ENCODE measurements at regions not wholly inside any gene's neighbourhood (a gene's known extent, or its start where the extent isn't known, plus 50 kb on each side); places are given as distances from the start of the nearest gene placed in this dataset.

DNA sequence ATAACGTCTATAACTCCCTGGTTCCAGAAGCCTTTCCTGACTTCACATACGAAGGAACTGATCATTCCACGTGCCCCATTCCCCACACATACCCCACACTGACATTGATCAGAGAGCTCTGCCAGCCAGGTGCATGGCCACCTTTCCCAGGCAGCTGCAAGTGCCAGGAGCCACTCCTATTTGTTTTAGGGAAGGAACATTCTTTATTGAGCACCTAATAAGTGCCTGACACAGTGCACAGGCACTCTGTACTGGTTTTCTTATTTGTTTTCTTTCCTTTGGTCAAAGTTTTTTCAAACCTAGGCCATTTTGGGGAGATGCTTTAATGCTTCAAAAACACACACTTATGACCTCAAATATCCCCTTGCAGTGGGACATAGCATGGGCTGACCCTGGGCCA lies 50.0 kb downstream of the PITPNM2 start:
- DNase-seq (ENCODE audit: low read depth): no peak

DNA sequence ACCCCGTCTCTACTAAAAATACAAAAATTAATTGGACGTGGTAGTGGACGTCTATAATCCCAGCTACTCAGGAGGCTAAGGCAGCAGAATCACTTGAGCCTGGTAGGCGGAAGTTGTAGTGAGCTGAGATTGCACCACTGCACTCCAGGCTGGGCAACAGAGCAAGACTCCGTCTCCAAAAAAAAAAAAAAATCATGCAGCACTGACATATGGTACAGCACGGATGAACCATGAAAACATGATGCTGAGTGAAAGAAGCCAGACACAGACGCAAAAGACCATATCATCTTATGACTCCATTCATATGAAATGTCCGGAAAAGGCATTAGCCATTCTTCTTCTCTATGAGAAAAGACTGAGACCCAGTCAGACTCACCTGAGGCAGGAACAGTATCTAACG lies 50.4 kb downstream of the PITPNM2 start:
- no peak for DNase-seq (ENCODE audit: low read depth)

GRCh38 chr12:123099560-123100192 lies 51.2 kb downstream of the PITPNM2 start:
- no peak for DNase-seq (ENCODE audit: low read depth)

DNA sequence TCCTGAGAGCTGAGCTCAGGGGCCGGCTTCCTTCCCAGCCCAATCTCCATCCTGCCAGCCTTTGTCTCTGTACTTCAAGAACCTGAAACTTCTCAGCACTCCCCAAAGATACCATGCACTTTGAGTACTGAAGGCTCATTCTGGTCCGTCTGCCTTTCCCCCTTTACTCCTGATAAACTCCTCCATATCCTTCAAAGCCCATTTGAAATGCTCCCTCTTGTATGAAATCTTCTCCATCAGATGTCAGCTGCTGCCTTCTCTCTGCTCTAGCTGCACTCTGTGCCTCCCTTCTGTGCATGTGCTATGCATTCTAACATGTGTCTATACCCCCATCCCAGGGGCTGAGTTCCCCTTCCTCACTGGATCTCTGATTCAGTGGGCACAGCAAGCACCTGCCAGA lies 52.1 kb downstream of the PITPNM2 start:
- no peak for DNase-seq (ENCODE audit: low read depth)

DNA sequence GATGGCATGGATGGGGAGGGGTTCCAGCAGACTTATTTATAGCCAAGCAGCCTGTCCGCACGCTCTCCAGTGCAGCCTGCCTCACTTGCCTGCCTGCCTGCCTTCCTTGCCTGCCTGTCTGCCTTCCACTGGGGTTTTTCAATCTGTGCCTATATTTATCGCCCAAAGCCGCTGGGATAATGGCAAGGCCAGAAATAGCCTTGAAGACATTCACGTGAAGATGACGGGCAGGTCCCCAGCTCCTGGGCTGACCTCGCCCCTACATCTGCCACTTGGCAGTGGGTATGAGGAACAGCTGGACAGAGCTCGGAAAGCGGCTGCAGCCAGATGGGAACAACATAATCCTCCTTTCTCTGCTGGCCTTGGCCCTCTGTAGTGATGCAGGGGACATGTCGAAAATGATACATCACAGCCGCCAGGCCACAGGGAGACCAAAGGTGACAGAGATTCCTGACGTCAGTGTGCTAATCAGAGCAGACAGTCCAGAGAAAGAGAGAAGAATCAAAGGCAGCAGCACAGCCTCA lies 53.3 kb downstream of the PITPNM2 start:
- DNase-seq (ENCODE audit: low read depth): no peak

GRCh38 chr12:123096741-123097140 lies 54.1 kb downstream of the PITPNM2 start:
- DNase-seq (ENCODE audit: low read depth): no peak

DNA sequence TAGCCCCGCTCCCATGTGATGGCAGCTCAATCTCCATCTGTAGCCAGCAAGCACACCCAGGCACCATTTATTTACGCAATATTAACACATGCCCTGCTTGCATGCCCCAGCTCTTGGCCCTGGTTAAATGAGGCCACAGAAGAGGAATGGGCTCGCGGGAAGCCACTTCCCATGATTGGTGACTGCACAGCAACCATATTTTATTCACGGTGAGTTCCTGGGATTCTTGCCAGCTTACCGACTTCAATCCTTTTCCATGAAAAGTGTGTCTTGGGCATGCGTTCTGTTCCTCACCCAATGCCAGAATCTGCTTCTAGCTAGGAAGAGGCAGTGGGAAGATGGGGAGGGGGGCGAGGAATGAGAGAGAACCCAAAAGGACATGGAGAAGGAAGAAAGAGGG lies 54.7 kb downstream of the PITPNM2 start:
- DNase-seq (ENCODE audit: low read depth): no peak

DNA sequence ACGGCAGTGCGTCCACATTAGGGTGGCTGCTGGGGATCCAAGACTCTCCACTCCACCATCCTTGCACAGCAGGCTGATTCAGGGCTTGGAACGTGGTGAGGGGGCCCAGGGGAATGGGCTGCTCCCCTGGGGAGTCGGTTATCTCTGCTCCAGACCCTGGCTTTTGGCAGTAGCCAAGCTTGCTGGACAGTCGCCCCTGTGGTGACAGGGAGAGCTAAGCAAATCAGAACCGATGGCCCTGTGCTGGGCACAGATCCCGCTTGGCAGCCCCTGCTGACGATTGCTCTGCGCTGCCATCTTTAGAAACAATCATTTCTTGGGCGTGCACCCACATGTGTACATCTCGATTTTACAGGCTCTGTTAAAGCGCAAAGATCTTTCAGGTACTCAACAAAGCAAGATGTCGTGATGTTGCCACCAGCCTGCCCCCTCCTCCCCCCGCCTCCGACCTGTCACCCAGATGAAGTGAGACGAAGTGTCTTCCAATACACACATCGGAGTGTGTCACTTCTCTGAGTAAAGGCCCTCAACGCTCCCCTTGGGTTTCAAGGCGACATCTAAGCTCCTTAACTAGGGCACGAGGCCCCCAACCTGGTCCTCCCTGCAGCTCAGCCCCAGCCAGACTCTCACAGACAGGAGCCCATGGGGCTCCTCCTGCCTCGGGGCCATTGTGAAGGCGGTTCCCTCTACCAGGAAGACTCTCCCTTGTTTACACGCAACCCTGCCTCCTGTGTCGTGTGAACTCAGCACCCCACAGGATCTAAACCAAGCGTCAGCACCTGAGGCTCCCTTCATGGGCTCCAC lies 55.6 kb downstream of the PITPNM2 start:
- DNase-seq (ENCODE audit: low read depth): no peak

GRCh38 chr12:123094349-123095077 lies 56.4 kb downstream of the PITPNM2 start:
- DNase-seq (ENCODE audit: low read depth): peak; percentile 94

- no peak for DNase-seq (ENCODE audit: low read depth)
Observed at GRCh38 chr12:123092866-123093265, 58.0 kb downstream of the PITPNM2 start.

- no peak for DNase-seq (ENCODE audit: low read depth)
Observed at GRCh38 chr12:123091230-123092150, 59.4 kb downstream of the PITPNM2 start.

DNA sequence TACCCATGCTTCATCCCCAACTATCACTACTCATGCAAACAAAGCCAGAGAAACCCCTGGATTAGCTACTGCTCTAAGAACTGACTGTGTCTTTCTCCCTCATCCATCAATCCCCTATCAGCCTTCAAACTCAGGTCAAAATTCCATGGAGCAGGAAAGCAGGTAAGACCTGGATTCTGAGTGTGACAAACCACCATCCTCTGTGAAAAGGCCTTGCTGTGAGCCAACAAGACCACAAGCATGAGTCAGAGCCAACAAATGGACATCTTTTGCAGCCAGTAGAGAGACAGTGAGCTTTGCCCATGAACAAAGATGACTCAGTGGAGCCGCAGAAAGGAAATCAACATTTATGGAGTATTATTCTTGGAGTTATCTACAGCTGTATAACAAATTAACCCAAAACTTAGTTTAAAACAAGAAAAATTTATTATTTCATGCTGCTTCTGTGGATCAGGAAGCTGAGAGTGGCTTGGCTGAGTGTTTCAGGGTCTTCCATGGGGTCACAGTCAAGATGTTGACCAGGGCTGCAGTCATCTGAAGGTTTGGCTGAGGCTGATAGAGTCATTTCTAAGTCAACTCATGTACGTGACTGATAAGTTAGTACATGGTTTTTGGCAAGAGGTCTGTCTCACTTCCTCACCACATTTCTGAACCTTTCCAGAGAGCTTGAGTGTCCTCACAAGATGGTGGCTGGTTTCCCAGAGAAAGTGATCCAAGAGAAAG lies 61.1 kb downstream of the PITPNM2 start:
- DNase-seq (ENCODE audit: low read depth): peak; percentile 98

DNA sequence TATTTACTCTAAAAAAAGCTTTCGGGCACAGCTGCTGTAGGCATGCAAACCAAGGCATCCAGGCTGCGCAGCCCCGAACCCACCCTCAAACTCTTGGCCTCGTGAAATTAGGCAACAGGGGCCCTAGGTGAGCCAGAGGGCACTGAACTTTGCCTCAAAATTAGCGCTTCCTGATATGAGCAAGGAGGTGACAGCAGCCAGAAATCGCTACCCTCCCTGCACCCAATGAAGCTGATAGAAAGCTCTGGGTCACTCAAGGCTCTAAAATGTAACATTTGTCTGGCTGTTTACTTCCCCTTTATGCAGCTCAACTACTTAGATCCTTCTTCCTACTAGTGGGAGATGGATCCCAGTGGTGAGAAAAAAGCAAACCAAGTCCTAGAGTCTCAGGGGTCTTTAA lies 61.8 kb downstream of the PITPNM2 start:
- no peak for DNase-seq (ENCODE audit: low read depth)

- DNase-seq (ENCODE audit: low read depth): peak; percentile 58
Observed at GRCh38 chr12:123085730-123086487, 65.0 kb downstream of the PITPNM2 start.

DNA sequence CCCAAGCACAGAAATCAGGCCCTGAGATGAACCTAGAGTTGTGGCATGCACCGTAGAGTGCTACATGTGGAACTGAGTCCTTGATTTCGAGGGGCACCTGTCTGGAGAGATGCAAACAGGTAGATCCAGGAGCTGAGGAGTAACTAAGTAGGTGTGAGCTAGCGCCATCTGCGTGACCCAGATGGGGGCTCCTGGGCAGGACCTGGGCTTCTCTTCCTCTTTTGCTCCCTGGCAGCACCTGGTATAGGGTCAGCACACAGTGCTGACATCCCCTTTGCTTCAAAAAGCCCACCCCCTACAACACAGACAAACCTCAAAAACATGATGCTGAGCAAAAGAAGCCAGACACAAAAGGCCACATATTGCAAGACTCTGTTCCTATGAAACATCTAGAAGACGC lies 65.8 kb downstream of the PITPNM2 start:
- DNase-seq (ENCODE audit: low read depth): no peak

DNA sequence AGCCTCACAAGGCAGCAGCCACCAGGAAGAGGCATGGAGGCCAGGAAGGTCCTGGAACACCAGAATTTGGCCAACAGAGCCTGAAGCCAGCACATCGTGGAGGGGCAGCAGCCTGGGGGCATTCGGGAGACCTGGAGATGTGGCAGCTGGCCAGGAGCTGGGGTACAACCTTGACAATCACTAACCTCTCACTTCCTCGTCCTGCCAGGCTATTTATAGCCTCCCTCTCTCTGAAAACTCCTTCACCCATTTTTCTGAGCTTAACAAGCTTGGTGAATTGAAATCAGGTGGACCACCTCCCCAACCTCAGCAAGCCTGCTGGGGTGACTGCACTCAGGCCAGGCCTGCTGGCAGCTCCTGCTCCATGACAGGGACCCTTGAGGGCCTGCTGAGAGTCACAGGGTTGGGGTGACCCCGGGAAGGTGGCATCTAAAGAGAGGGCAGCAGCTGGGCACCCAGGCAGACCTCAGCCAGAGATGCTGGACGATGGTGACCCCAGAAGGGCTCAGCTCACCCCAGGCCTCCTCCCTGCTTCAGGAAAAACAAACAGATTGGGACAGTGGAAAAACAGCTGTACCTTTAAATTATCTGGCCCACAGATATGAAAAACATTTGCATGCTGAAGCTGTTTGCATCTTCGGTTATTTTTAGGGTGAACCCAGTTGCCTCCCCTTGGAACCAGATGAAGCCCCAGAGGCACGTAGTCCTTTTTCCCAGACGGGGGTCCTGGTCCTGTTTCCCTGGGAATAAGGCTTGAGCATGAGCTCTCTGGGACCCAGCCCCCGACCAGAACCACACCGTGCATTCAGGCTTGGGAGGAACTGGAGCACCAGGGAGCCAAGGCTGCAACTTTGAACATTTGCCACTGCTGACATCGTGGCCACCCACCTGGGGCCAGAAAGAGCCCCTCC lies 67.0 kb downstream of the PITPNM2 start:
- DNase-seq (ENCODE audit: low read depth): no peak

DNA sequence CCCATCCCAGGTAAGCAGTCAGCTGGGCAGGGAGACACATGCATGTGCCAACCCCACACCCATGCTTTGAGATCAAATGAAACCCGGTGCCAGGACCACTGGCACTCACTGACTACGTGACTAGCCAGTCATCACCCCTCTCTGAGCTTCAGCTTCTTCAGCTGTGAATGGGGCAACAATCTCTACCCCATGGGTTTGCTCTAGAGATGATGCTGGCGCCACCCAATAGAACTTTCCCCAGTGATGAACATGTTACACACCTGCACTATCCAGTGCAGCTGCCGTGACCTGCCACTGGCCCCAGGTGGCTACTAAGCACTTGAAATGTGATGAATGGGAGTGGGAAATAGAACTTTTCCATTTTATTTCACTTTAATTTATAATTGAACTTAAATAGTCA lies 70.3 kb downstream of the PITPNM2 start:
- no peak for DNase-seq (ENCODE audit: low read depth)

DNA sequence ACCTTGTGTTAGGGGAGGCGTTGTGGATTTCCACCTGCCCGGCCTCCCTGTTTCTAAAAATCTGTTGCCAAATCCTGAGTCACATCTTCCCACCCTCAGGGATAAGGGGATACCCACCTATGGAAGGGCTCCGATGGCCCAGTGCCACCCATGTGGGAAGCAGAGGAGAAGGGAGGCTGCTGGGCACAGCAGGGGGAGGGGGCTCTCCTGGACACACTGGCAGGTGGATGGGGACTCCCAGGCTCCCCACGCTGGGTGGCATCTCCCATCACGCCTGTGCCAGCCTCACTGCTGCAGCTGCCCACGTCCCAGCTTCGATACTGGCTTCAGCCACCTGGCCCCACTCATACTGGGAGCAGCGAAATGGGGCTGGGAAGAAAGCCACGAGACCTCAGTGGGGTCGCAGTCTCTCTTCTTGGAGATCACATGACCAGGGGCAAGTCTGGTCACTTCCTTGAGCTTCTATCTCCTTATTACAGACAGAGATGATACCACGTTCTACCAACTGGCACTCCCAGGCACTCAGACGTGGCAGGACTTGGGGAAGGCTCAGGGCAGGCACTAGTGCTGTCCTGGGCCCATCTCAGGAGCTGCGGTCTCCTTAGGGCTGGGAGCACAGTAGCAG lies 72.2 kb downstream of the PITPNM2 start:
- no peak for DNase-seq (ENCODE audit: low read depth)

GRCh38 chr12:123078120-123078465 lies 72.8 kb downstream of the PITPNM2 start:
- DNase-seq (ENCODE audit: low read depth): no peak
